Suppressor macrophage treated with lipopolysaccharide for 1 hour (primary cell): ENCODE measurements at regions not wholly inside any gene's neighbourhood (a gene's known extent, or its start where the extent isn't known, plus 50 kb on each side); places are given as distances from the start of the nearest gene placed in this dataset.
"Not testable (repeated sequence)": the region's sequence is repeated elsewhere in the genome, so short reads cannot be mapped to it uniquely, and the experiment has no call there.

Experiments
- DNase-seq, 3 donors: peaks; one replicate each; pipeline ENCODE4 v3.0.0-alpha.2; 2020 to 2022

DNA sequence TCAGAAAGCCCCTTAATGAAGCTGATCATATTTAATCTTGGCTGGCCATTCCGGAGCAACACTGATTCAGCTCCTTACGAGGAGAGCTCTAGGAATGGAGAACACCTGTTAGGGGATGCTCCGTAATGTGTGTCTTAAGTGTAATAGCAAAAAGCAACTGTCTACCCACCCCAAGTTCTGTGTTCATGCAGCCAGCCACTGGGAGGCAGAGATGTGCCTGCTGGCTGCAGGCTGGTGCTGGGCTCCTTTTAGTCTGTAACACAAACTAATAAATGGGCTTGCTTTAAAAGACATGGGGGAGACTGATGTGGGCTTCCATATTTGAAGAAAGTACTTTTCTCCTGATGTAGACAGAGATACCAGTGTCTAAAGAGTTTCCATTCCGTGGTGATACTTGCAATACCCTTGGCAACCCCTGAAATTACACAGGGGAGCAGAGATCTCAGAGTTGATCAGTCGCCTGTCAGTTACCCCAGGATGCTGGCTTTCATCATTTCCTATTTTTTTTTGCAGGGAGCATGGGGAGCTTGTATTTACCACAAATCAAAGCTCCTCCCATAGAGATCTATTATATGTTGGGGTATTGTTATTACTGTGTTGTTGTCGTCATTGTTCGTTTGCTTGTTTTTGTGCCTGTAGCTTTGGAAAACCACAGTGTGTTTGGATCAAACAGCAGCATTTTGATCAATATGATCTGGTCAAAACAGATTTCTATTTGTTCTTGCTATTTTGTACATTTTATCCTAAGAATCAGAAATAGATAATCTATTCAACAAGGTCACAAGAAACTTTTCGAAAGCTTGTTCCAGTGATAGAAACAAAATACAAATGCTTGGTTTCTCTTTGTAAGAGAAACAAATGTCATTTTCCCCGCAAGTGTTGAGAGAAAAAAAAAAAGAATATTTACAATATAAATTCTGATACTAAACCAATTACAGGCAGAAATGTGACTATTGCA is 65.8 kb downstream of the MTX3 start:
- peak in 1 of 3 donors; percentile 5 for DNase-seq

DNA sequence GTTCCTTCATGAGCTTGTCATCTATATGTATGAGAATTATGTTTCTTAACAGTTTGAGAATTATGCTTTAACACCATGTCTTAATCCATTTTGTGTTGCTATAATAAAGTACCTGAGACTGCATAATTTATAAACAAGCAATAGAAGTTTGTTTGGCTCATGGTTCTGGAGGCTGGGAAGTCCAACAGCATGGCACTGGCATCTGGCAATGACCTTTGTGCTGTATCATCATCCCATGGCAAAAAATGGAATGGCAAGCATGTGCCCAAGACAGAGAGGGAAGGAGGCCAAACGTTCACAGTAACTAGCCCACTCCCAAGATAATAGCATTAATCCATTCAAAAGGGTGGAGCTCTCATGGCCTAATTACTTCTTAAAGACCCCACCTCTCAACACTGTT is 67.6 kb downstream of the MTX3 start:
- no peak for DNase-seq

DNA sequence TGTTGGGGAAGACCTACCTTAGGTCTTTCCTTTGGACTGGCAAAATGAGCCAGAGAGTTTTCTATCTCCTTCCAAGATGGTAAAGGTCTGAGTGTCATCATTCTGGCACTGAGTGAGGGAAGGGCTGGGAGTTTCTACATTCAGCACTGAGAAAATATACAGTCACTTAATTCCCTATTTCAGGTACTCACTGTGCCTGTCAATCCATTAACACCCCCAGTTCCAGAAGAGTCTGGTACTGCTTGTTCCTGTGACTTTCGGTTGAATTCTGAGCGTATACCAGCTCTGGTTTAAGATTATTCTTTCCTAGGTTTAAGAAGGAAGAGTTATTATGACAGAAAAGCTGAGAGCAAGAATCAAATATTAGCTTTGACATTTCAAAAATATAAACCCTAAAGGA is 68.4 kb downstream of the MTX3 start:
- no peak for DNase-seq

DNA sequence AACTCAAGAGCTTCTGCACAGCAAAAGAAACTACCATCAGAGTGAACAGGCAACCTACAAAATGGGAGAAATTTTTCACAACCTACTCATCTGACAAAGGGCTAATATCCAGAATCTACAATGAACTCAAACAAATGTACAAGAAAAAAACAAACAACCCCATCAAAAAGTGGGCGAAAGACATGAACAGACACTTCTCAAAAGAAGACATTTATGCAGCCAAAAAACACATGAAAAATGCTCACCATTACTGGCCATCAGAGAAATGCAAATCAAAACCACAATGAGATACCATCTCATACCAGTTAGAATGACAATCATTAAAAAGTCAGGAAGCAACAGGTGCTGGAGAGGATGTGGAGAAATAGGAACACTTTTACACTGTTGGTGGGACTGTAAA is 83.6 kb downstream of the MTX3 start:
- DNase-seq = not testable (repeated sequence)

DNA sequence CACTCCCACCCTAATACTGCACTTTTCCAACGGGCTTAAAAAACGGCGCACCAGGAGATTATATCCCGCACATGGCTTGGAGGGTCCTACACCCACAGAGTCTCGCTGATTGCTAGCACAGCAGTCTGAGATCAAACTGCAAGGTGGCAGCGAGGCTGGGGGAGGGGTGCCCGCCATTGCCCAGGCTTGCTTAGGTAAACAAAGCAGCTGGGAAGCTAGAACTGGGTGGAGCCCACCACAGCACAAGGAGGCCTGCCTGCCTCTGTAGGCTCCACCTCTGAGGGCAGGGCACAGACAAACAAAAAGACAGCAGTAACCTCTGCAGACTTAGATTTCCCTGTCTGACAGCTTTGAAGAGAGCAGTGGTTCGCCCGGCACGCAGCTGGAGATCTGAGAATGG is 88.5 kb downstream of the MTX3 start:
- DNase-seq = not testable (repeated sequence)

DNA sequence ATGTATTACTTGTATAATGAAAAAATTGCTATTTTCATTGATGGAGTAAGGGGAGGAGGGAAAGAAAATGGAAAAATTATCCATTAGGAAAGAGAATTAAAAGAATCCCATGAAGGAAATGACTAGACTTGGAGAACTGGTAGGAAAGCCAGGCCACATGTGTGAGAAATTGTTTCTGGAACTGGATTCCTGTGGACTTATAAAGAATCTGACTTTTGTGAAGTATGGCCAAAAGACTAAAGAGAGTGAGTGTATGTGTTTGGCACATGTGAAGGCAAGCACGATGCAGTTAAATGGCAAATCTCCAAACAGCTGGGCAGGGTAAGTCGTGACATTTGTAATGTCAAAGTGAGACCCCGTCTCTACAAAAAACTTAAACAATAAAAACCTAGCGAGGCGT is 89.4 kb downstream of the MTX3 start:
- no peak for DNase-seq

DNA sequence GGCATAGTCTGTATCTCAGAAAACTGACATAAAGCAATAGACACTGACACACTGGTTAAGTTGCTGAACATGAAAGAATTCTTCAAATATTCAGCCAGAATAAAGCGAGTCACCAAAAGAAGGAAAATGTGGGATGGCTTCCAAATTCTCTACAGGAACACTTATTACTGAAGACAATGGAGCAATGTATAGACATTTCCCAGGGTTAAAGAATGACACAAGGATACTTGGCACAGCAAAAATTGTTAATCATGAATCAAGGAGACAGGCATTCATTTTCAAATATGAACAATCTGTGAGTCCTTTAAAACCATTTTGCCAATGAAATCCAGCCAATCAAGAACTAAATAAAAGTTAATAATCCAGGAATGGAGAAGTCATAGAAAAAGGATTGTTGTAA is 92.5 kb downstream of the MTX3 start:
- no peak for DNase-seq

DNA sequence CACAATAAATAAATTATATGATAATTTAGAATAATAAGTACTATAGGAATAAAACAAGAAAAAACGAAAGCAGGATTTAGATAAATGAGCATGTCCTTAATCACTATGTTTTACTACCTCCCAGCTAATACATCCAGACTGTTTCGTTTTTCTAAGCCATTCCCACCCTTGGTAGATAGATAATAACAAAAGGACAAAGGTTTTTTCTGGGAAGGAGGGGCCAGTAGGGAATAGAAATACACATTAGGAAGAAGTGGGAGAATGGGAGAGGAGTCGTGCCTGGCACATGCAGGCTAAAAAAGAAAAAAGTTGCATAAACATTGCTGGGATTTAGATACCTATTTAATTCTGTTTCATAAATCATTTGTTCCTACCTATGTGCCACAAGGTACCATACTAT is 97.1 kb downstream of the MTX3 start:
- DNase-seq = no peak

DNA sequence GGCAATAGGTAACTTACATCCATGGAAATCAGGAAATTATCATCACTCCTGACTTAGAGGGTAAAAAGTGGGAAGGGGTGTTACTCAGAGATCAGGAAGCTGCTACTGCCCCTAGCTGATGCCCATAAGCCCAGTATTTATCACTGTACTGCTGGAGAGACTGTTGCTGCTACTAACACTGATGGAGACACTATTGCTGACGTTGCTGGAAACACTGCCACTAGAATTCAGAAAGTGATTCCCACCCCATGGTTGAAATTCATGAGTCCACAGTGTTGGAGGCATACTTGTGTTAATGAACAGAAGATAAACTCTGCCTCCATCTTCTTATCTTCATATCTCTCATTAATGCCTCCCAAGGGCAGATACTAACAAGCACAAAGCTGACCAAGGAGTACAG is 97.6 kb downstream of the MTX3 start:
- DNase-seq = no peak

DNA sequence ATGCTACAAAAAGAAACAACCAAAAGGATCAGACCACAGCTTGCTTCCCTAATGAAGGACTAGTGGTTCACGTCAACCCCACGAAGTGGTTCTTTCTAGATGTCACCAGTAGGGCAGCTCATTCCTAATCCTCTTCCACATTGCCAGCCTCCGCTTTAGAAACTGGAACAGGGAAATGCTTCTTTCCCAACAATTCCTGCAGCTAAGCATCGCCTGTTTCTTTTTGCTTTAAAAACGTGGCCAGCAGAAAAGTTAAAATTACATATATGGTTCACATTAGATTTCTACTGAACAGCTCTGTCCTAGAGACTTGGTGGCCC is 100.2 kb downstream of the MTX3 start:
- DNase-seq = no peak

DNA sequence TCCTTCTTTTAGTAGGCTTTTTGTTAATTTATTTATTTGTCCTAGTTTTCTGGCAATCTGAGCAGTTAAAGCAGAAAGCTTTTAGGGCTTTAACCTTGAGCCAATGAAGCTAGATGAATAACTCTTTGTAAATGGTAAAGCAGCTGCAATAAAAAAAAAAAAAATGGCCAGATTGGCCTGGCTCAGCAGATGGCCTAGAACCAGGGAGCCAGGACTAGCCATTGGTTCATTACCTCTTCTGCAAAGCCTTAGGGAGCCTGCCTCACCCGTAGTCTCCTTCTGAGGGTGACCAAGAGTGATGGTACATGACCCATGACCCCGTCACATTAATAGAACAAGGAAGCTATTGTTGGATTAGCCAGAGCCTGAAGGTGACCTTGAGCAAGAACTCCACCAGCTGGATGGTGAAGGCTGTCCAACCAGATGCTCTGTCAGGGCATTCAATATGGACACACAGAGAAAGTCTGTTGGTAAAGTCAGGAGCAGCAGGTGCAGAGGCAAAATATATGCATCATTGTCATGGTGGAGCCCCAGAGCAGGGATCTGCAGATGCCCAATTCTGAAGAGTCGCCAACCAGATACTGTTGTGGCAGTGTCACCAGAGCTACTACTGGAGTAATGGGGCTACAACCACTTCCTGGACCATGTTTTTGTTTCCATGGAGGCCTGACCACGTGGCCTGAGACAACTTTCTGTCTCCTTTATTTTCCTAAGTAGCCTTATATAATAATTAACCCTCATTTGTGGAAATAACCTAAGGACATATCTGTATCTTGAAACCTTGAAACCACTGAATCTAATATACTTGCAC is 100.7 kb downstream of the MTX3 start:
- no peak for DNase-seq

DNA sequence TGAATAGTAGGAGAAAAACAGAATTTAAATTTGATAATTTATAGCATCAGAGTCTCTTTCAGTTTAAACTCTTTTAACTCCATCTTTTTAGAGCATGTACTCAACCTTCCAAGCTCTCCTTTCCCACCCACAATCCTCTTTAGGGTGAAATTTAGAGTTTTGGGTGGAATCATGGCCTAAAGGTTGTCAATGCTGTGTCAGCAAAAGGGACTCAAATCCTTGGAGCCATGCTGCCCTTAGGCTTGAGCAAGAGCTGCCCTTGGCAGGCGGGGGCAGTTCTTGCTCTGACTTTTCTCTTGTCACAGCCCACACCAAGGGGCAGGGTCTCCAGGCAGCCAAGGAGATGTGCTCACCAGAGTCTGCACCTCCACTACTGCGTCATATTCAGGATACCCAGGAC is 102.4 kb downstream of the MTX3 start:
- no peak for DNase-seq

DNA sequence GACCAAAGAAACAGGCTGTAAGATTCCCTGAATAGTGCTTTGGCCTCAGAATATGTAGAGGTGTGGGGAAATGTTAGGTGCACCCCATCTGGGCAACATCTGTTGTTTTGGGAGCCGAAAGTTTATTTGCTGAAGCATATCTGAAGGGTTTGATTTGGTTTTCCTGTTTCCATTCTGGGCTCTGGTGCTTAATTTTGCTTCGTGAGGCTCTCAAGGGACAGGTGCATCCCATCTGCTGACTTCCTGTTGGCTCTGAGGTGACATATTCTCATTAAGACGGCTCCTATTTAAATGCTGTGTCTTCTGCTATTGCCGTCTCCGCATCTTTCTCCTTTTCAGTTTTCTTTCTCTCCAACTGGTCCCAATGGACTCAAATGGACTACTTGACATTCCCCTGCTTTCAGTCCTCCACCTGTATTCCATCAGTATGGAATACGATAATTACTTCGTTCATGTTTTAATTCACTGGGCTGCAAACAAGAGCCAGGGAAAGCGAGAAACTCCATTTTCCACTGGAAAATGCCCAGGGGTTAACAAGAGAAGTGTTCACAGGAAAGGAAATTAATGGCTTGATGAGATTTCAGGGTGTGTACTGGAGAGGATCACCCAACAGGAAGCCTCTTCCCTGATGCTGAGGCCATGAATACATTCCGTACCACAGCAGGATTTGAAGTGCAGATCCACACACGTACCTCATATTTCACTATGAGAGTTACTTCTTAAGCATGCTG is 104.0 kb downstream of the MTX3 start:
- no peak for DNase-seq

DNA sequence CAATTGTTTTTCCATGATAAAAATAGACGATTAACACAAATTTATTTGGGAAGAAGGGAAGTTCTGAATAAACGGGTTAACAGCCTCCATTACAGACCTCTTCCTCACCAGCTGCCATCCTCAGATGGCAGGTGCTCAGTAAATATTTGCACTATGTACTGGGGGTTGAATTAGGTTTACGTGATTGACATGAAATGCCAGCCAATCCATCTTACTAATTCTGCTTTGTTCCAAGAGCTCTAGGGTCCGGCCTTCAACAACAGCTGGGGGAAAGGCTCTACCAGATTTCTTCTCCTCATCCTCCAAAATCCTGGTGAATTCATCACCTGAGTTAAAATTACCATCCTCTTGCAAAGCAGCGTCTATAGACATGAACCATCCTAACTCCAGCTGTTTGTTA is 104.6 kb downstream of the MTX3 start:
- DNase-seq = no peak

DNA sequence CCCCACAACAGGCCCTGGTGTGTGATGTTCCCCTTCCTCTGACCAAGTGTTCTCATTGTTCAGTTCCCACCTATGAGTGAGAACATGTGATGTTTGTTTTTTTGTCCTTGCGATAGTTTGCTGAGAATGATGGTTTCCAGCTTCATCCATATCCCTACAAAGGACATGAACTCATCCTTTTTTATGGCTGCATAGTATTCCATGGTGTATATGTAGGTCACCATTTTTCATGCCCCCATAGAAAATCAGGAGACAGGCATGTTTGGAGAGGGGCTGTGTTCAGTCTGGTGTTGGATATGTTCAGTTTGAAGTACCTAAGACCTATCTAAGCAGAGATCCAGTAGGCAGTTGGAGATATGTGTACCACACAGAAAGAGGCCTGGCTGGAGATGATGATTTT is 111.2 kb downstream of the MTX3 start:
- DNase-seq = not testable (repeated sequence)

DNA sequence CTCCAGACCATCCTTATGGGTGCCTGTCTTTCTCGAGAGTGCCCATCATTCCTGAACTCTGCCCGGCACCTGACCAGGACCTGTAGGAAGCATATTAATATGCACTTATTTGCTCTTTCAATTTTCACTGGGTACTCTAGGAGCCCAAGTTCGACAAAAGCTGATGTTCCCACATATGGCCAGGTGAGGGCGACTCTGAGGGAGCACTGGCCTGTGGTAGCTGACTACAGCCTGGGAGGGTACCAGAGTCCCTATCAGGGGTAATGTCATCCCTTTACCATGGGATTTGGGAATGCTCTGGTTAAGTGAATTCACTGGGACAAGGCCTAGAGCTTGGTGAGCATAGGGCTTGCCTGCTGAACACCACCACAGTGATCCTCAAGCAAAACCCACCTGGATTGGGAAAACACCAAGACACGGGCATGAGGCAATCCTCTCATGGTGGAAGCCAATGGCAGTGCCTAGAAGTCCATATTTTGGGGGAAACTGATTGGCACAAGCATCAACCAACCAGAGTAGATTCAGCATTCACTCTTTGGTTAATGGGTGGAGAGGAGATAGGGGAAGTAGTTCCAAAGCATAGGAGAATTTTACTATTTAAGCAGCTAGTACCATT is 112.2 kb downstream of the MTX3 start:
- DNase-seq = peak; percentile 33 to 39 (median 34)

DNA sequence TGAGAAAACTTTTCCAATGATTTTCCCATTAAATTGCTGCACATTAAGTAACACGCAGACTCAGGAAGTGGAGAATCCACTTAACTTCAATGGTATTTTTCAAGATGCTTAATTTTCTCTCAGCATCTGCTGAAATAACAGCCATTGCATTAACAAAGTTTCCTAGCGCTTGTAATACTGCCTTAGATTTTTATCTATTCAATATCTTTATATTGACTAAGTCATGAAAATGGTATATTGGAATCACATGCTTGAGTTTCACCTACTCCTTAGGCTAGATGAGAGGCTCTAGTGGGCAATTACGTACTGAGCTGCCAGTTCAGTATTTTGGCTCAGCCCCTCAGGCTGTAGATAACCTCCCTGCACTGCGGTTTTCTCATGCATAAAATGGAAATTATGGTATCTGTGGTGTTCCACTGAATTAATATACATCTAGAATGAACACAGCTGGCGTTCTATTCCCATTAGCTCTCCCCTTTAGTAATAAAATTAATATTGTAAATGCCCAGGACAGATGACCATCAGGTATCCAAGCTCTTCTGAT is 112.9 kb downstream of the MTX3 start:
- DNase-seq = no peak

DNA sequence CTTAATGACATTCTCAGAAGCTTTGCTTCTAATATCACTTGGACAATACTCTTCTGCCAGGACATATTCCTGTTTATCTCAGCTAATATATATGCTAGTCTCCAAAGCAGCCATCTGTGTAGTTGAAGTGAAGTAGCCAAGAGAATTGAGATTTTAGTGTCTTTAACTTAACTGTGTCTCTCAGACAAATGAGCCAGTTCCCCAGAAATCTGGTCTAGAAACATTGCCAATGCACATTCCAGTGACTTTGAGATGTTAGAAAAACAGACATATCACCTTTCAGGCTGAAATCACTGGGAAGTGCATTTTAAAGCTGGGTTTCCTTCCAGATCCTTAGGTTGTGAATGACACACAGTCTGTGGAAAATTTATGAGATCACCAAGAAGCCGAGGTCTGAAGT is 114.6 kb downstream of the MTX3 start:
- DNase-seq = no peak

DNA sequence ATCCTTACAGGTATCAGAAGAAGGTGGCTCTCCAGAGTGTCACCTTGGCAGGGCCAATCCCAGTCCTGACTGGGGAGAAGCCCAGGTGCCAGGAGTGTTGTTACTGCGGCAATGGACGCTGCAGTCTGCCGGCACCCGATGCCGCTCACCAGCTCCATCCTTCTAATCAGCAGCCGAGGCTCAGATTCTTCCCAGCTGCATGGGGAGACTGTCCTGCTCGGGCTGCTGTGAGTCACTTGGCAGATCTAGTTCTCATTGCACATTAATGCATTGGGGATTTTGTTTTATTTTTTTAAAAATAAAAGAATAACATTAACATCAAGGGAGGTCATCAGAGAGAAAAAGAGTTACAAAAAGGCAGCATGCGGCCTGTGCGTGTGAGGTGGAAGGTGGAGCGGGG is 115.8 kb downstream of the MTX3 start:
- no peak for DNase-seq

DNA sequence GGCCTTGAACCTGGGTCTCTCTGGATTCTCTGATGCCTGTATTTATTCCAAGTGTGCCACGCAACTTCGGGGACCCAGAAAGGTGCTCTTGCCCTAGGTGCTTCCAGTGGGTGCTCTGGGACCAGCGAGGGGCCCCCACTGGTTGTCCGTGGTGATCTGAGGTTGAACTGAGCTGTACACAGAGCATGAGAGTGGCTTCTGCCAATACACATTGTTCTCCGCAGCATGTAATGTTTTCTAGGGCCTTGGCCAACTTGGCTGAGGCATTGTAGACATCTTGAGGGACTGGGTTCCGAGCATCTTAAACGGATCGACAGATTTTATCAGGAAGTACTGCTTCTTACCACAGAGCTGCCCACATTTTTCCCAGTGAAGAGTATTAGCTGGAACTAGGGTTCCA is 117.9 kb downstream of the MTX3 start:
- no peak for DNase-seq

DNA sequence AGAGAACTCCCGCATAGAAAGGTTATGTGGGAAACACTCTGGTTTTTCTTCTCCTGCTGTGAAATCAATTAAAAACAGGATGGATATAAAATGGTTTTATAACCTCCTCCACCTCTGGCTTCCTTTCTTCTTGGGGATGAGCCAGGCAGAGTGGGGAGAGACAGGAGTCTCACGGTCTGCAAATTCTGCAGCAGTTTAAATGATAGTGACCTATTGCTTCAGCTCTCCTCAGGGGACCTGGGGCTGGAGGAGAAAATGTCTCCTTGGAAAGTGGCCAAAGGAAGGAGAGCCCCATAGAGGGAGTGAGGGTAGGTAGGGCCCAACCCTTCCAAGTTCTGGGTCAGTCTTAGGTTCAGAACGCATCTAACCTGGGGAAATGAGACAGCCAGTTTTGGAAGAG is 118.8 kb downstream of the MTX3 start:
- no peak for DNase-seq

DNA sequence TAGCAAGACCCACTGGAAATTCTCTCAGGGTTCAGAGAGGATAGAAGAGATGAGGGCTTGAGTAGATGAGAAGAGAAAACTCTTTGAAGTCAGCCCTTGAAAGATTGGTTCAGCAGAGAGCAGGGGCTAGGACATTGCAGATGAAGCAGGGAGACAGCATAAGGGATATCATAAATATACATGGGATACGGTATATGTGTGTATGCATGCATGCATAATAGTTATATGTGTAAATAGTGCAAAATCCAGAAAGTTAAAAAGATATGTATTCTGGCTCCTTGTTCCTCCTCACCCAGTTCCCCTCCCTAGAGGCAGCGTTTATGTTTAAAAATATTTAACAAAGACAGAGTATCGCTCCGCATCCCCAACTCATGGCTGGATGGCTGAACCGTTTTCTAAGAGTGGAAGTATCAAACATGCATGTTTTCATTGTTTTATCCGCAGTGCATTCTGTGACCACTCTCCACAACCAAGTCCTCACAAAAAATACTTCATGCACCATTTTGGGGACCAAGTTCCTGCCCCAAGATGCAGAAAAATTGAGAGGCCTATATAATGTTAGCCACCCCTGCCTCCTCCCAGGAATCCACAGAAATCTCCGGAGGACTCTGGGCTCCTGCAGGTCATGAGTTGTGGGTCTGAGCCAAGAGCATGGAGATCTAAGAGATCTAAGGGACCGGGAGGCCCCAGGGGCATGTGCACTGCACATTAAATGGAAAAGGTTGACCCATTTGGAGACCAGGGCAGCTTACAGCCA is 119.5 kb downstream of the MTX3 start:
- no peak for DNase-seq
